Thyroid gland (tissue), 4 donors: ENCODE measurements at regions not wholly inside any gene's neighbourhood (a gene's known extent, or its start where the extent isn't known, plus 50 kb on each side); places are given as distances from the start of the nearest gene placed in this dataset.

ENCODE experiments used
- DNase-seq, 2 donors: peaks; one replicate each; pipeline ENCODE4 v3.0.0-alpha.2; 2019
- H3K27ac ChIP-seq, 3 donors: fragments of 200-600 bp; sonication (generic); 1 replicate in 2 of 3; 2 replicates in 1 of 3; pipeline ENCODE4 v1.5.1; 2016 to 2019; ENCODE audit warnings: mild to moderate bottlenecking in 1 of 3, moderate library complexity in 1 of 3
- H3K27me3 ChIP-seq: fragments of 200-600 bp; sonication (generic); one replicate; pipeline ENCODE4 v1.5.1; 2019
- H3K36me3 ChIP-seq, 2 donors: fragments of 200-600 bp; sonication (generic); one replicate each; pipeline ENCODE4 v1.5.1; 2016 to 2019
- H3K4me1 ChIP-seq, 2 donors: fragments of 200-600 bp; sonication (generic); one replicate each; pipeline ENCODE4 v1.5.1; 2017 to 2019
- H3K4me3 ChIP-seq, 3 donors: fragments of 200-600 bp; sonication (generic); replicated peaks in 1 of 3; 1 replicate in 2 of 3; 2 replicates in 1 of 3; pipeline ENCODE4 v1.5.1; 2016; ENCODE audit warnings: mild to moderate bottlenecking in 1 of 3
- H3K9me3 ChIP-seq: fragments of 200-600 bp; sonication (generic); one replicate; pipeline ENCODE4 v1.5.1; 2017
- CTCF ChIP-seq, 6 experiments: fragments of 200-600 bp in 3 of 6; fragments of 450-650 bp in 3 of 6; sonication (generic) in 3 of 6; IDR thresholded peaks; one replicate each; pipeline ENCODE4 v1.5.1; 2016 to 2019; ENCODE audit warnings: antibody characterized with exemption in 6 of 6, mild to moderate bottlenecking in 2 of 6, inconsistent platforms in 1 of 6, moderate library complexity in 1 of 6
- POLR2A ChIP-seq, 2 donors: fragments of 450-650 bp; IDR thresholded peaks; one replicate each; pipeline ENCODE4 v1.6.1; 2017; ENCODE audit warnings: antibody characterized with exemption in 2 of 2, mild to moderate bottlenecking in 2 of 2, moderate library complexity in 1 of 2
- WGBS, 2 donors: methylation state at CpG; one replicate each; pipeline ENCODE4 v1.1.5; 2017; 5-methylcytosine and 5-hydroxymethylcytosine counted together
- intact Hi-C: fragments of 100-400 bp; cut with DNase I; formaldehyde crosslinking; loops from one replicate; pipeline ENCODE4 v1.15.1; 2023

- 68 to 79% methylated on average over 9 of the region's 9 CpGs for WGBS, 2 donors
Measured at GRCh38 chr10:85318809-85319807, 990.7 kb downstream of the CCSER2 start.

GRCh38 chr10:85319826-85320225, 991.4 kb downstream of the CCSER2 start:
- H3K36me3 ChIP-seq: no peaks in the 10 kb centered on the region
- 73% methylated on average over 3 of the region's 3 CpGs; no CpG with 5 or more reads in 1 of the 2 donors for WGBS, 2 donors
- no peak for DNase-seq
- H3K4me3 ChIP-seq: no peak overlapping the region
- no peak for TF ChIP-seq POLR2A (IDR thresholded peaks at IDR 0.05)
- TF ChIP-seq CTCF (IDR thresholded peaks at IDR 0.05): no peak
- intact Hi-C loops: no loop called here
- H3K9me3 ChIP-seq: no peaks in the 10 kb centered on the region
- H3K4me1 ChIP-seq: peaks cover 2 to 8% of the 10 kb centered on the region in 2 donors
- H3K27me3 ChIP-seq: no peaks in the 10 kb centered on the region
- no peak overlapping the region for H3K27ac ChIP-seq

More at GRCh38 chr10:85318809-85319807, 990.7 kb downstream of the CCSER2 start:
- no peak for TF ChIP-seq POLR2A (IDR thresholded peaks at IDR 0.05)
- no peak for TF ChIP-seq CTCF (IDR thresholded peaks at IDR 0.05)
- no peak for DNase-seq
- intact Hi-C loops: no loop called here
- Histone ChIP-seq H3K27ac (no peak overlapping the region), H3K9me3 (no peaks in the 10 kb centered on the region), H3K36me3 (no peaks in the 10 kb centered on the region), H3K4me1 (peaks cover 4 to 8% of the 10 kb centered on the region in 2 donors), H3K4me3 (no peak overlapping the region), H3K27me3 (no peaks in the 10 kb centered on the region)

- intact Hi-C loops: no loop called here
- no peak for TF ChIP-seq CTCF (IDR thresholded peaks at IDR 0.05)
- no peak for TF ChIP-seq POLR2A (IDR thresholded peaks at IDR 0.05)
- Histone ChIP-seq H3K36me3 (no peaks in the 10 kb centered on the region), H3K4me3 (no peak overlapping the region), H3K27ac (no peak overlapping the region), H3K4me1 (no peaks in the 10 kb centered on the region), H3K27me3 (no peaks in the 10 kb centered on the region), H3K9me3 (no peaks in the 10 kb centered on the region)
- 93% methylated on average over 3 of the region's 3 CpGs; no CpG with 5 or more reads in 1 of the 2 donors for WGBS, 2 donors
- no peak for DNase-seq
Measured at GRCh38 chr10:85333594-85333993, 1005.2 kb downstream of the CCSER2 start.

- Histone ChIP-seq H3K27ac (no peak overlapping the region), H3K27me3 (no peaks in the 10 kb centered on the region), H3K4me1 (no peaks in the 10 kb centered on the region), H3K9me3 (no peaks in the 10 kb centered on the region), H3K36me3 (no peaks in the 10 kb centered on the region), H3K4me3 (no peak overlapping the region)
- DNase-seq: no peak
- WGBS, 2 donors: 83 to 96% methylated on average over 1 of the region's 1 CpG
- TF ChIP-seq CTCF (IDR thresholded peaks at IDR 0.05): no peak
- TF ChIP-seq POLR2A (IDR thresholded peaks at IDR 0.05): no peak
- intact Hi-C loops: no loop called here
Measured at GRCh38 chr10:85362401-85362800, 1004.2 kb downstream of the GRID1 start.
